GM23248 (cell line): ENCODE measurements at regions not wholly inside any gene's neighbourhood (a gene's known extent, or its start where the extent isn't known, plus 50 kb on each side); places are given as distances from the start of the nearest gene placed in this dataset.

Experiments used
- EZH2 ChIP-seq: fragments of 200-600 bp; sonication (generic); IDR thresholded peaks from 2 replicates; pipeline ENCODE4 v1.6.1; 2018; ENCODE audit warnings: antibody characterized with exemption, mild to moderate bottlenecking; ENCODE audit not compliant: insufficient read depth, poor library complexity, severe bottlenecking
- EZH2phosphoT487 ChIP-seq: fragments of 200-600 bp; sonication (generic); IDR thresholded peaks from 2 replicates; pipeline ENCODE4 v1.6.1; 2018; ENCODE audit warnings: antibody characterized with exemption, moderate library complexity, mild to moderate bottlenecking, low read depth; ENCODE audit not compliant: insufficient read depth

- TF ChIP-seq EZH2phosphoT487 (no peak), EZH2 (no peak)
Measured at GRCh38 chr2:17373041-17373440, 145.2 kb downstream of the RAD51AP2 start.
